ENCODE measurements at regions not wholly inside any gene's neighbourhood (a gene's known extent, or its start where the extent isn't known, plus 50 kb on each side); places are given as distances from the start of the nearest gene placed in this dataset.

GRCh38 chr9:19554529-19554928, 145.7 kb downstream of the ACER2 start:
- BruUV-seq (replicated peaks) = no TSS peak
- TF ChIP-seq EZH2phosphoT487 (IDR thresholded peaks at IDR 0.05; ENCODE audit: borderline replicate concordance, low read depth, low read length) = no peak
- TF ChIP-seq CTCF (conservative IDR thresholded peaks at IDR 0.05; ENCODE audit: low read length) = no peak
- DNase-seq (ENCODE audit: low spot score) = no peak
- H3K4me3 ChIP-seq (ENCODE audit: low read depth, low read length, poor library complexity, severe bottlenecking) = no peak overlapping the region
- H3K79me2 ChIP-seq (ENCODE audit: insufficient read depth, low read depth, low read length) = no peaks in the 10 kb centered on the region
- H3K4me1 ChIP-seq (ENCODE audit: insufficient read depth, low read length, poor library complexity, severe bottlenecking) = no peaks in the 10 kb centered on the region
- intact Hi-C loops (cut with micrococcal nuclease; ENCODE audit: unreplicated experiment) = no loop called here
- ChIA-PET POLR2A (no interaction called here), CTCF (ENCODE audit: unreplicated experiment) (no interaction called here)
- no peak overlapping the region for H2AFZ ChIP-seq (ENCODE audit: low read length)
- H3K27ac ChIP-seq (ENCODE audit: low read depth, low read length, poor library complexity, severe bottlenecking) = no peak overlapping the region
- no peaks in the 10 kb centered on the region for H3K9me3 ChIP-seq (ENCODE audit: low read length)
- H3K4me2 ChIP-seq (ENCODE audit: low read length) = no peak overlapping the region
- H3K36me3 ChIP-seq (ENCODE audit: insufficient read depth, low read length) = no peaks in the 10 kb centered on the region
- H4K20me1 ChIP-seq (ENCODE audit: insufficient read depth, low read length) = no peaks in the 10 kb centered on the region
- H3K9me2 ChIP-seq (ENCODE audit: insufficient read depth, low read length) = no peaks in the 10 kb centered on the region

DNA sequence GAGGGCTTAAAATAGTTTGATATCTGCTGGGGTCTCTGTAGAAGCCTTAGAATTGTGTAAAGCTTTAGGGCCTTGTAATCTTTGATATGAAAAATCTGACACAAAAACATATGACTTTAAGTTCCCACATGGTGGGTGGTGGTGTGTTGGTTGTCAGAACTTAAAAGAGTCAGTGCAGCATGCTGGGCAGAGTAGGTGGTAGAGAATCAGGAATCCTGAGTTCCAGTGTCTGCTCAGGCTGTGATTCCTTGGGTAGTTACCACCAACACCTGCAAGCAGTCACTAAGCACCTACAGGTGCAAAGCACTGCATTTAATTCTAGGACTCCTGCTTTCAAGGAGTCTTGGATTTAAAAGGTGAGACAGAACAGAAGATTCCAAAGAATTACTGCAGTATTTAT, 144.6 kb downstream of the ACER2 start:
- Histone ChIP-seq H3K27ac (ENCODE audit: low read depth, low read length, poor library complexity, severe bottlenecking) (no peak overlapping the region), H2AFZ (ENCODE audit: low read length) (no peak overlapping the region), H3K79me2 (ENCODE audit: insufficient read depth, low read depth, low read length) (no peaks in the 10 kb centered on the region), H3K36me3 (ENCODE audit: insufficient read depth, low read length) (no peaks in the 10 kb centered on the region), H3K4me2 (ENCODE audit: low read length) (no peak overlapping the region), H3K4me1 (ENCODE audit: insufficient read depth, low read length, poor library complexity, severe bottlenecking) (no peaks in the 10 kb centered on the region), H3K9me2 (ENCODE audit: insufficient read depth, low read length) (no peaks in the 10 kb centered on the region), H3K4me3 (ENCODE audit: low read depth, low read length, poor library complexity, severe bottlenecking) (no peak overlapping the region), H3K9me3 (ENCODE audit: low read length) (no peaks in the 10 kb centered on the region), H4K20me1 (ENCODE audit: insufficient read depth, low read length) (no peaks in the 10 kb centered on the region)
- POLR2A ChIA-PET = no interaction called here
- no TSS peak for BruUV-seq (replicated peaks)
- DNase-seq (ENCODE audit: low spot score) = no peak
- TF ChIP-seq EZH2phosphoT487 (IDR thresholded peaks at IDR 0.05; ENCODE audit: borderline replicate concordance, low read depth, low read length) (no peak), CTCF (conservative IDR thresholded peaks at IDR 0.05; ENCODE audit: low read length) (no peak)
- intact Hi-C loops (cut with micrococcal nuclease; ENCODE audit: unreplicated experiment) = no loop called here
- CTCF ChIA-PET (ENCODE audit: unreplicated experiment) = no interaction called here

- Histone ChIP-seq H4K20me1 (ENCODE audit: insufficient read depth, low read length) (no peaks in the 10 kb centered on the region), H3K79me2 (ENCODE audit: insufficient read depth, low read depth, low read length) (no peaks in the 10 kb centered on the region), H3K27ac (ENCODE audit: low read depth, low read length, poor library complexity, severe bottlenecking) (no peak overlapping the region), H2AFZ (ENCODE audit: low read length) (no peak overlapping the region), H3K9me3 (ENCODE audit: low read length) (no peaks in the 10 kb centered on the region), H3K9me2 (ENCODE audit: insufficient read depth, low read length) (no peaks in the 10 kb centered on the region), H3K36me3 (ENCODE audit: insufficient read depth, low read length) (no peaks in the 10 kb centered on the region), H3K4me1 (ENCODE audit: insufficient read depth, low read length, poor library complexity, severe bottlenecking) (no peaks in the 10 kb centered on the region), H3K4me3 (ENCODE audit: low read depth, low read length, poor library complexity, severe bottlenecking) (no peak overlapping the region), H3K4me2 (ENCODE audit: low read length) (no peak overlapping the region)
- ChIA-PET POLR2A (interaction anchor here (0.8 kb wide), 1 partner anchor 227 kb away, joined by 3 read pairs; no protein-coding TSS in a partner anchor), CTCF (ENCODE audit: unreplicated experiment) (no interaction called here)
- BruUV-seq (replicated peaks) = no TSS peak
- no peak for TF ChIP-seq CTCF (conservative IDR thresholded peaks at IDR 0.05; ENCODE audit: low read length)
- no peak for TF ChIP-seq EZH2phosphoT487 (IDR thresholded peaks at IDR 0.05; ENCODE audit: borderline replicate concordance, low read depth, low read length)
- no peak for DNase-seq (ENCODE audit: low spot score)
- intact Hi-C loops (cut with micrococcal nuclease; ENCODE audit: unreplicated experiment) = no loop called here
These were observed 143.7 kb downstream of the ACER2 start for GRCh38 chr9:19552282-19553105.

Data from OCI-LY7 (cell line).